ENCODE measurements at regions not wholly inside any gene's neighbourhood (a gene's known extent, or its start where the extent isn't known, plus 50 kb on each side); places are given as distances from the start of the nearest gene placed in this dataset.

DNA sequence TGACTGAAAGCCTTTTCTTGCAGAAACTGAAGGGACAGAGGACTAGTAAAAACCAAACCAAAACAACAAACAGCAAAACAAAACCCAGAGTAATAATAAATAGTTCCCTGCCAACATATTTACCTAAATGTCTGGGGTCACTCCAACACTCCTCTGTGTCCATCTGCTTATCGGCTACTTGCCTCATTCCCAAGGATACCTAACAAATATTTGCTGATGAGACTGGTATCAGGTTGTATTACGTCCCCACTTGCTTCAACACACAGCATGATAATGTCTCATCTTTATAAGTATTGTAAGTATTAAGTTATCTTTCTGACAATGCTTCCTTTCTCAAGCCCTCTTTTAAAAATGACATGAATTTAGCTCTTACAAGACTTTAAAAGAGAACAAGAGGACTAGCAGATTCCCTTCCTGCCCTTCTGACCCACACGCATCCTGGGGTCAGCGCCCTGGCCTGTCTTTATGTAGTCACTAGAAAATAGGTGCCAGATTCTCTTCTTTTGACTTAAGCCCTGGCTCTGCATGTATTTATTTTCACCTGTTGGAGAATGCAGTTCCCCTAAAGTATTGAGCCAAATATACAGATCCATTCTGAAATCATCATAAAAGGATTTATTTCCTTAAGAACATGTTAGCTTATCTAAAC, 110.2 kb downstream of the SEM1 start:
- H3K27me3 ChIP-seq (ENCODE audit: control insufficient read depth in 1 of 2, insufficient read depth in 2 of 2, low read length in 2 of 2): no peaks in the 10 kb centered on the region
- H3K27ac ChIP-seq (ENCODE audit: low read depth, low read length): no peak overlapping the region
- peaks cover 0 to 5% of the 10 kb centered on the region in 2 donors for H3K4me1 ChIP-seq (ENCODE audit: control insufficient read depth in 1 of 2, insufficient read depth in 2 of 2, low read length in 2 of 2)
- H3K9me3 ChIP-seq (ENCODE audit: control insufficient read depth in 1 of 2, low read length in 2 of 2): no peaks in the 10 kb centered on the region
- no peak overlapping the region for H3K4me3 ChIP-seq (ENCODE audit: low read depth in 1 of 2, low read length in 2 of 2)
- H3K9ac ChIP-seq (ENCODE audit: low read depth in 1 of 2, low read length in 2 of 2): no peak overlapping the region
- H3K36me3 ChIP-seq (ENCODE audit: control insufficient read depth in 1 of 2, insufficient read depth in 2 of 2, low read length in 2 of 2): no peaks in the 10 kb centered on the region

DNA sequence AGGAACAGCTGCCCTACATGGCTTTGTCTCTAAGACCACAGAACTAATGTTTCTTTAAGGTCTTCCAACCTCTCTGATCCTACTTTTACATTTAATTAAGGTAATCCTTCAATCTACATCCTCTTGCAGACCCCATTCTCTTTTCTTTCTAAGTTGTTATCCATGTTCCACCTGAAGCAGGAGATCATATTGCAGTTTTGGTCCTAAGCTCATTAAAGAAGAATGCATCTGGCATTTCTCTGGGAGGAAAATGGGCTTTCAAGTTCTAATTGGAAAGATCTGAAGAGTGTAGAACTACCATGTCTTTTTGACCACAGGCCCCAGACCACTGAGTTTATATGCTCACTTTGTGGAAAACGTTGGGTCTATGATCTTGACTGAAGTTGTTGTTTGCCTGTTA, 111.2 kb downstream of the SEM1 start:
- no peaks in the 10 kb centered on the region for H3K36me3 ChIP-seq (ENCODE audit: control insufficient read depth in 1 of 2, insufficient read depth in 2 of 2, low read length in 2 of 2)
- no peaks in the 10 kb centered on the region for H3K27me3 ChIP-seq (ENCODE audit: control insufficient read depth in 1 of 2, insufficient read depth in 2 of 2, low read length in 2 of 2)
- H3K4me3 ChIP-seq (ENCODE audit: low read depth in 1 of 2, low read length in 2 of 2): no peak overlapping the region
- H3K9ac ChIP-seq (ENCODE audit: low read depth in 1 of 2, low read length in 2 of 2): no peak overlapping the region
- peaks cover 0 to 5% of the 10 kb centered on the region in 2 donors for H3K4me1 ChIP-seq (ENCODE audit: control insufficient read depth in 1 of 2, insufficient read depth in 2 of 2, low read length in 2 of 2)
- H3K27ac ChIP-seq (ENCODE audit: low read depth, low read length): no peak overlapping the region
- no peaks in the 10 kb centered on the region for H3K9me3 ChIP-seq (ENCODE audit: control insufficient read depth in 1 of 2, low read length in 2 of 2)

DNA sequence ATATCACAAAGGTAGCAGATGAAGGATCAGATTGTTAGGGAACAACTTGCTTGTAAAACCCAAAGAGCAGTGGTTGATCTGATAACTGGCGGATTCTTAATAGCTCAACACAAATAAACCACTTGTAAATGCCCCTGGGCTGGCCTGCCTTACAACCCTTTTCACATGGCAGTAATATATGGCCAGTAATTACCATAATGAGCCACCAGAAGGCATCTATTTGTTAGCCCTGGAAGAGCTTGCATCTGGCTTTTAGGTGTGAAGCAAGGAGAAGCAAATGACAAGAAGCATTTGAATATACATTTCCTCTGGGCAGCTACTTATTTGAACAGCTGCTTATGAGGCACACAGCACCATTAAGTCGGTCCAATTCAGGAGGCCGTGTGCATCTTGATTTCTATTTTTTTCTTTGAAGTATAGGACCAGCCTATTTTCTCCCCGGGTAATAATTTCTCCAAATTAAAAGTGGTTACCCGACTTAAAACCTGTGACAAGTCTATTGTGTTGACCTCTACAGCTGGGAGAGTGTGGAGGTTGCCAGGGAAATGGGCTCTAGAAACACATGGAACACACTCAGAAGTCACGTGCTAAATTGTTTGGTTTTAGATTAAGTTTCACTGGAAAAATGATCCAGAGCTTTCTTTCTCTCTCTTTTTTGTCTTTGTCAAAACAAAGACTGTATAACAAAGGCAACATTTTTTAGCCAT, 113.4 kb downstream of the SEM1 start:
- no peaks in the 10 kb centered on the region for H3K9me3 ChIP-seq (ENCODE audit: control insufficient read depth in 1 of 2, low read length in 2 of 2)
- H3K4me1 ChIP-seq (ENCODE audit: control insufficient read depth in 1 of 2, insufficient read depth in 2 of 2, low read length in 2 of 2): peaks cover 0 to 5% of the 10 kb centered on the region in 2 donors
- H3K27ac ChIP-seq (ENCODE audit: low read depth, low read length): no peak overlapping the region
- H3K27me3 ChIP-seq (ENCODE audit: control insufficient read depth in 1 of 2, insufficient read depth in 2 of 2, low read length in 2 of 2): no peaks in the 10 kb centered on the region
- no peak overlapping the region for H3K9ac ChIP-seq (ENCODE audit: low read depth in 1 of 2, low read length in 2 of 2)
- no peak overlapping the region for H3K4me3 ChIP-seq (ENCODE audit: low read depth in 1 of 2, low read length in 2 of 2)
- H3K36me3 ChIP-seq (ENCODE audit: control insufficient read depth in 1 of 2, insufficient read depth in 2 of 2, low read length in 2 of 2): no peaks in the 10 kb centered on the region

DNA sequence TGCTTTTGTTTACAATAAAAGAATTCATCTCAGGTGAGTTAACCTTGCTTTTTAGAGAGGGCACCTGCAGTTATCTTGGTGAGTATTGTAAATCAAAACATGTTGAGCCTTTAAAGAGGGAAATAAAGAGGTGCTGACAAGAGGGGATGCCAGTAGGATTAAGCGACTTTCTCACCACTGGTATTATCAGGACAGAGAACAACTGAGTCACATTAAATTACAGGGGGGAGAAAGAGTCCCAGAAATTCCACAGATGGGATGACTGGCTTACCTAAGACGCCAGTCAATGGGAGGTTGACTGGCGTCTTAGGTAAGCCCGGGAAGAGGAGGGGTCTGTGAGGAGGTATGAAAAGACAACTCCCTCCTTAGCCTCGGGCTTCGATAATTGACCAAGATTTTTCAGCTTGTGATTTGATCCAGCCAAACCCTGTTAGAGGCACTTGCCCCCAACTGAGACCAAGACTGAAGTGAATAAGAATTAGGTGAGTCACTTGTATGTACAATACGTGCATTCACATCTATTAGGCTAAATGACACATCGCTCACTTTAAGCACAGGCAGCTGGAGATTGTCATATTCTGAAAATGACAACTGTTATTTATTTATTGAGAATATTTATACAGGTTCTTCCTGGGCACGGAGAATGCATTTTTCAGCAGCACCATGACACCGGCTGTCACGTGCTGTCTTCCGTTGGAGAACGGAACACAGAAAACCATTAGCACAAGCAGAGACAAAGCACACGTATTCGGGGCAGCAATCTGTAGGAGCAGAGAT, 117.6 kb downstream of the SEM1 start:
- H3K9me3 ChIP-seq (ENCODE audit: control insufficient read depth in 1 of 2, low read length in 2 of 2): no peaks in the 10 kb centered on the region
- H3K36me3 ChIP-seq (ENCODE audit: control insufficient read depth in 1 of 2, insufficient read depth in 2 of 2, low read length in 2 of 2): no peaks in the 10 kb centered on the region
- peaks cover 0 to 5% of the 10 kb centered on the region in 2 donors for H3K4me1 ChIP-seq (ENCODE audit: control insufficient read depth in 1 of 2, insufficient read depth in 2 of 2, low read length in 2 of 2)
- no peaks in the 10 kb centered on the region for H3K27me3 ChIP-seq (ENCODE audit: control insufficient read depth in 1 of 2, insufficient read depth in 2 of 2, low read length in 2 of 2)
- no peak overlapping the region for H3K4me3 ChIP-seq (ENCODE audit: low read depth in 1 of 2, low read length in 2 of 2)
- no peak overlapping the region for H3K9ac ChIP-seq (ENCODE audit: low read depth in 1 of 2, low read length in 2 of 2)
- no peak overlapping the region for H3K27ac ChIP-seq (ENCODE audit: low read depth, low read length)

DNA sequence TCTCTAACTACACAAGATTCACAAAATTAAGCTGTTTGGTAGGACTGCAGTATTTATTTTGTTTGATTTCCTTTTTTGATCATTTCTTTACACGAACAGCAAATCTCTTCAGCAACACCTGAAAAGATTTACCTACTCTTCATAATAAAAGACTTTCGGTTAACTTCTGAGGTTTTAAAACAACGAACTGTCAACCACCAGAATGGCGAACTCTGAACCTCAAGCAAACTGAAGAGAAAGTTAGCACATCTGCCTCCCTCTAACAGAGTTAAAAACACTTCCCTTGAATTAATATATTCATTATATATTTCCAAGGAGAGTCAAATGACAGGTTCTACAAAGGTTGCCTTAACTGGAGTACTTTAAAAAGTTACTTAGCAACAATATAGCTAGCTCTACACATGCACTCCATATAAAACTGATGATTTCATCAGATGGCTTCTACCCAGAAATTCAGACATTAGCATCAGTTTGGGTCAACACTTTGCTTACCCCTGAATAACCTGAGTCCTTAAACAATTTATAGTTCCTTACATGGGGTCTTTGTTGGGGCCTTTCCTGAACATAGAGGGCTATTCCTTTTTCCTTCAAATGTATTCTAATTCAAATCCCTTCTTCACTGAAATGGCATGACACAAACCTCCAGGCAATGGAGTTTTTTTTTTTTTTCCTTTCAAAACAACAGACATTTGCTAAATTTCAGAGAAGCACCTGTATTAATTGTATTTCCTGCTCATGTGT, 118.3 kb downstream of the SEM1 start:
- no peak overlapping the region for H3K27ac ChIP-seq (ENCODE audit: low read depth, low read length)
- no peak overlapping the region for H3K9ac ChIP-seq (ENCODE audit: low read depth in 1 of 2, low read length in 2 of 2)
- no peaks in the 10 kb centered on the region for H3K4me1 ChIP-seq (ENCODE audit: control insufficient read depth in 1 of 2, insufficient read depth in 2 of 2, low read length in 2 of 2)
- H3K9me3 ChIP-seq (ENCODE audit: control insufficient read depth in 1 of 2, low read length in 2 of 2): no peaks in the 10 kb centered on the region
- H3K27me3 ChIP-seq (ENCODE audit: control insufficient read depth in 1 of 2, insufficient read depth in 2 of 2, low read length in 2 of 2): no peaks in the 10 kb centered on the region
- H3K4me3 ChIP-seq (ENCODE audit: low read depth in 1 of 2, low read length in 2 of 2): no peak overlapping the region
- no peaks in the 10 kb centered on the region for H3K36me3 ChIP-seq (ENCODE audit: control insufficient read depth in 1 of 2, insufficient read depth in 2 of 2, low read length in 2 of 2)

DNA sequence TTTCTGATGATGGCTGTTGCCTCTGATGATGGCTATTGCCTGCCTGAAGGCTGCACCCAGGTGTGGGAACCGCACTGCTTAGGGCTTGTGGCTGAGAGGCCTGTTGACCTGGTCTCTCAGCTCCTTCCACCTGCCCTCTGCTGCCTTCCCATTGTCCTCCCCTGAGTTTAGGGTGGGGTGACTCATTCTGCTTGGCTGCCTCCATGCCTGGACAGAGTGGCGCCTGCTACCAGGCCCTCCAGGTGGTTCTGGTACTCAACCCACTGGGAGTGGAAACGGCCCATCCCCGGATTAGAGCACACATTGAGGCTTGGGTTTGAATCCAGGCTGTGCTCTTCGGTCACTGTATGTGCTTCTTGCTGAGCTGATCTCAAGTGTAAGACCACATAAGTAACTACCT, 120.6 kb downstream of the SEM1 start:
- H3K27me3 ChIP-seq (ENCODE audit: control insufficient read depth in 1 of 2, insufficient read depth in 2 of 2, low read length in 2 of 2): no peaks in the 10 kb centered on the region
- no peak overlapping the region for H3K27ac ChIP-seq (ENCODE audit: low read depth, low read length)
- no peak overlapping the region for H3K4me3 ChIP-seq (ENCODE audit: low read depth in 1 of 2, low read length in 2 of 2)
- H3K4me1 ChIP-seq (ENCODE audit: control insufficient read depth in 1 of 2, insufficient read depth in 2 of 2, low read length in 2 of 2): no peaks in the 10 kb centered on the region
- no peak overlapping the region for H3K9ac ChIP-seq (ENCODE audit: low read depth in 1 of 2, low read length in 2 of 2)
- no peaks in the 10 kb centered on the region for H3K36me3 ChIP-seq (ENCODE audit: control insufficient read depth in 1 of 2, insufficient read depth in 2 of 2, low read length in 2 of 2)
- no peaks in the 10 kb centered on the region for H3K9me3 ChIP-seq (ENCODE audit: control insufficient read depth in 1 of 2, low read length in 2 of 2)

DNA sequence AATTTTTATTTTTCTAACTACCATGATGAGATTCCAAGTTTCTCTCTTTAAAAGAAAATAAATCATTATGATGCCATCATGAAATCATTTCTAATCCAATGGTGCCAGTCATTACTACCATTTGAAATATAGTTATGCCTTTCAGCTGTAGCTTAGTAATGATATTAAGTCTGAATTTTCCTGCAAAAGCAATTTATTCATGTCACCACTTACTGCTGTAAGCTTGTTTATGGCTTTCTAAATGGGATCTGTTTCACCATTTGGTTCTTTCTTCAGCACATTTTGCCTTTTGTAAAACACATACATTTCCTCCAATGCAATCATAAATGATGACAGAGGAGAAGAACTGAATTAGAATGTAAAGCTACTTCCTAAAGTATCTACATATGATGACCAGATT, 130.5 kb downstream of the SEM1 start:
- no peaks in the 10 kb centered on the region for H3K4me1 ChIP-seq (ENCODE audit: control insufficient read depth in 1 of 2, insufficient read depth in 2 of 2, low read length in 2 of 2)
- H3K27me3 ChIP-seq (ENCODE audit: control insufficient read depth in 1 of 2, insufficient read depth in 2 of 2, low read length in 2 of 2): no peaks in the 10 kb centered on the region
- no peak overlapping the region for H3K4me3 ChIP-seq (ENCODE audit: low read depth in 1 of 2, low read length in 2 of 2)
- no peak overlapping the region for H3K27ac ChIP-seq (ENCODE audit: low read depth, low read length)
- H3K36me3 ChIP-seq (ENCODE audit: control insufficient read depth in 1 of 2, insufficient read depth in 2 of 2, low read length in 2 of 2): no peaks in the 10 kb centered on the region
- H3K9me3 ChIP-seq (ENCODE audit: control insufficient read depth in 1 of 2, low read length in 2 of 2): no peaks in the 10 kb centered on the region
- no peak overlapping the region for H3K9ac ChIP-seq (ENCODE audit: low read depth in 1 of 2, low read length in 2 of 2)

DNA sequence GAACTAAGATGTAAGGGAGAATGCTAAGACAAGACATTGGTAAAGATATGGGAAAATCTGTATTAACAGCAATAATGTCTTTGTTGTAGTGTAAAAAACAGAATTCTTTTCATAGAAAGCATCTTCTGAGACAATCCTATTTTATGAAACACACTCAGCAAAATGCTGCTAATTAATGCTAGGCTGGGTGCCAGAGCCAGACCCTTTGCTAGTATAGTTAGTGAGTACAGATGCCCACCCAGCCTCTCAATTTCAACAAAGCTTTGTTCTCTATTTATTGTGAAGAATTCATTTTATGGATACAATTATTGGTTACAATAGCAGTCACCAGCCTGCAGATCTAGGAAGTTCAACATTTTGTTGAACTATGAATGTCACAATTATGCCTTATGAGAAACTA, 131.0 kb downstream of the SEM1 start:
- Histone ChIP-seq H3K9me3 (ENCODE audit: control insufficient read depth in 1 of 2, low read length in 2 of 2) (no peaks in the 10 kb centered on the region), H3K9ac (ENCODE audit: low read depth in 1 of 2, low read length in 2 of 2) (no peak overlapping the region), H3K27ac (ENCODE audit: low read depth, low read length) (no peak overlapping the region), H3K4me3 (ENCODE audit: low read depth in 1 of 2, low read length in 2 of 2) (no peak overlapping the region), H3K27me3 (ENCODE audit: control insufficient read depth in 1 of 2, insufficient read depth in 2 of 2, low read length in 2 of 2) (no peaks in the 10 kb centered on the region), H3K4me1 (ENCODE audit: control insufficient read depth in 1 of 2, insufficient read depth in 2 of 2, low read length in 2 of 2) (no peaks in the 10 kb centered on the region), H3K36me3 (ENCODE audit: control insufficient read depth in 1 of 2, insufficient read depth in 2 of 2, low read length in 2 of 2) (no peaks in the 10 kb centered on the region)

DNA sequence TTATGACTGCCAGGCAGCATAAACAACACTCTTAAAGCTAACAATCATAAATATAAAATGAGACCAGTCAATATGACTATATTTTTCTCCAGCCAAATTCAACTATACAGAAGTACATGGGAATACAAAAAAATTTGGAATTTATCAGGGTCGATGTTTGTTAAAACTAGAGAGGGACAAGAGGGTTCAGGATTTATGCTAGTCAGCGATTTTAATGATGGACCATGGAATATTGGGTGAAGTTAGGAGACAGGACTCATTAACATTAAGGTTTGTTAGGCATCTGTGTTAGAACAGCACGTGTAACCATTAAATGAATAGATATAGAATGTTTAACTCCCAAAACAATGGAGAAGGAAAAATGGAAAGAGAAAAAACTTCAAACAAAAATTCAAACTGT, 146.2 kb downstream of the SEM1 start:
- no peak overlapping the region for H3K27ac ChIP-seq (ENCODE audit: low read depth, low read length)
- H3K4me1 ChIP-seq (ENCODE audit: control insufficient read depth in 1 of 2, insufficient read depth in 2 of 2, low read length in 2 of 2): no peaks in the 10 kb centered on the region
- H3K27me3 ChIP-seq (ENCODE audit: control insufficient read depth in 1 of 2, insufficient read depth in 2 of 2, low read length in 2 of 2): no peaks in the 10 kb centered on the region
- H3K9ac ChIP-seq (ENCODE audit: low read depth in 1 of 2, low read length in 2 of 2): no peak overlapping the region
- H3K4me3 ChIP-seq (ENCODE audit: low read depth in 1 of 2, low read length in 2 of 2): no peak overlapping the region
- H3K9me3 ChIP-seq (ENCODE audit: control insufficient read depth in 1 of 2, low read length in 2 of 2): no peaks in the 10 kb centered on the region
- H3K36me3 ChIP-seq (ENCODE audit: control insufficient read depth in 1 of 2, insufficient read depth in 2 of 2, low read length in 2 of 2): no peaks in the 10 kb centered on the region

DNA sequence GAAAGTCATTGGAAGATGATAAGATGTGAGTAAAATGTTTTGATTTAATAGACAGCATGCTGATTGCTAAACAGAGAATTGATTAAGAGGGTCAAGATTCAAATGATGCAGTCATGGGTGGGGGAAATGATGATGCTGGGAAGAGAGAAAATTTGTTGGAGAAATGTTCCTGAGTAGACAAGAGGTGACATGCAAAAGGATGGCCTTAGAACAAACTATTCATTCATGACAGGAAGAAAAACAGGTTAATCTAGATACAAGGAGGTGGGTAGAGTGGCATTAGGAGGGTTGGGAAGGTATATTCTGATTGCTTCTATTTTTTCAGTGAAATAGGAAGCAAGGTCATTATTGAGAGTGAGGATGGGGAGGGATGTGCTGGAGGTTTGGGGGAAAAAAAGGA, 146.7 kb downstream of the SEM1 start:
- Histone ChIP-seq H3K36me3 (ENCODE audit: control insufficient read depth in 1 of 2, insufficient read depth in 2 of 2, low read length in 2 of 2) (no peaks in the 10 kb centered on the region), H3K27ac (ENCODE audit: low read depth, low read length) (no peak overlapping the region), H3K9me3 (ENCODE audit: control insufficient read depth in 1 of 2, low read length in 2 of 2) (no peaks in the 10 kb centered on the region), H3K4me3 (ENCODE audit: low read depth in 1 of 2, low read length in 2 of 2) (no peak overlapping the region), H3K4me1 (ENCODE audit: control insufficient read depth in 1 of 2, insufficient read depth in 2 of 2, low read length in 2 of 2) (no peaks in the 10 kb centered on the region), H3K9ac (ENCODE audit: low read depth in 1 of 2, low read length in 2 of 2) (no peak overlapping the region), H3K27me3 (ENCODE audit: control insufficient read depth in 1 of 2, insufficient read depth in 2 of 2, low read length in 2 of 2) (no peaks in the 10 kb centered on the region)

Measured in duodenal mucosa (tissue), 2 donors.